ENCODE measurements at regions not wholly inside any gene's neighbourhood (a gene's known extent, or its start where the extent isn't known, plus 50 kb on each side); places are given as distances from the start of the nearest gene placed in this dataset.

GRCh38 chr10:101295261-101295660 lies 58.7 kb upstream of the BTRC start:
- no peak for DNase-seq (ENCODE audit: low read depth, low spot score)

GRCh38 chr10:101297901-101298486 lies 56.0 kb upstream of the BTRC start:
- peak; percentile 59 for DNase-seq (ENCODE audit: low read depth, low spot score)
- H3K4me3 ChIP-seq (ENCODE audit: low read length), result no peak overlapping the region

More at GRCh38 chr10:101295261-101295660, 58.7 kb upstream of the BTRC start:
- no peak overlapping the region for H3K4me3 ChIP-seq (ENCODE audit: low read length)

- DNase-seq (ENCODE audit: low read depth, low spot score), result no peak
Measured at GRCh38 chr10:101299211-101299610, 54.8 kb upstream of the BTRC start.

GRCh38 chr10:101301111-101301731 lies 52.7 kb upstream of the BTRC start:
- H3K4me3 ChIP-seq (ENCODE audit: low read length), result no peak overlapping the region
- DNase-seq (ENCODE audit: low read depth, low spot score), result peak; percentile 14

More at GRCh38 chr10:101299211-101299610, 54.8 kb upstream of the BTRC start:
- H3K4me3 ChIP-seq (ENCODE audit: low read length), result no peak overlapping the region

- no peak overlapping the region for H3K4me3 ChIP-seq (ENCODE audit: low read length)
- DNase-seq (ENCODE audit: low read depth, low spot score), result no peak
Measured at GRCh38 chr10:101303087-101303703, 50.8 kb upstream of the BTRC start.
